Effector memory CD4-positive, alpha-beta T cell (primary cell): ENCODE measurements at regions not wholly inside any gene's neighbourhood (a gene's known extent, or its start where the extent isn't known, plus 50 kb on each side); places are given as distances from the start of the nearest gene placed in this dataset.

Experiments used
- DNase-seq, 3 donors: peaks; one replicate each; pipeline ENCODE4 v3.0.0-alpha.2; 2020
- H3K27ac ChIP-seq: 2 replicates; pipeline ENCODE4 v1.7.0; 2013; ENCODE audit warnings: mild to moderate bottlenecking, low read length, moderate library complexity; ENCODE audit not compliant: insufficient read depth, poor library complexity, severe bottlenecking
- H3K27me3 ChIP-seq: replicated peaks from 2 replicates; pipeline ENCODE4 v1.7.0; 2013; ENCODE audit warnings: mild to moderate bottlenecking, low read length; ENCODE audit not compliant: insufficient read depth, control insufficient read depth, poor library complexity, severe bottlenecking
- H3K36me3 ChIP-seq: 2 replicates; pipeline ENCODE4 v1.7.0; 2013; ENCODE audit warnings: mild to moderate bottlenecking, low read length, moderate library complexity; ENCODE audit not compliant: control insufficient read depth, insufficient read depth
- H3K4me1 ChIP-seq: 2 replicates; pipeline ENCODE4 v1.7.0; 2013; ENCODE audit warnings: low read length, mild to moderate bottlenecking; ENCODE audit not compliant: control insufficient read depth, insufficient read depth, poor library complexity, severe bottlenecking
- H3K4me3 ChIP-seq: 2 replicates; pipeline ENCODE4 v1.7.0; 2013; ENCODE audit warnings: low read length, low read depth, mild to moderate bottlenecking; ENCODE audit not compliant: insufficient read depth, poor library complexity, severe bottlenecking
- H3K9me3 ChIP-seq: 2 replicates; pipeline ENCODE4 v1.7.0; 2013; ENCODE audit warnings: mild to moderate bottlenecking, low read length, moderate library complexity; ENCODE audit not compliant: control insufficient read depth

DNA sequence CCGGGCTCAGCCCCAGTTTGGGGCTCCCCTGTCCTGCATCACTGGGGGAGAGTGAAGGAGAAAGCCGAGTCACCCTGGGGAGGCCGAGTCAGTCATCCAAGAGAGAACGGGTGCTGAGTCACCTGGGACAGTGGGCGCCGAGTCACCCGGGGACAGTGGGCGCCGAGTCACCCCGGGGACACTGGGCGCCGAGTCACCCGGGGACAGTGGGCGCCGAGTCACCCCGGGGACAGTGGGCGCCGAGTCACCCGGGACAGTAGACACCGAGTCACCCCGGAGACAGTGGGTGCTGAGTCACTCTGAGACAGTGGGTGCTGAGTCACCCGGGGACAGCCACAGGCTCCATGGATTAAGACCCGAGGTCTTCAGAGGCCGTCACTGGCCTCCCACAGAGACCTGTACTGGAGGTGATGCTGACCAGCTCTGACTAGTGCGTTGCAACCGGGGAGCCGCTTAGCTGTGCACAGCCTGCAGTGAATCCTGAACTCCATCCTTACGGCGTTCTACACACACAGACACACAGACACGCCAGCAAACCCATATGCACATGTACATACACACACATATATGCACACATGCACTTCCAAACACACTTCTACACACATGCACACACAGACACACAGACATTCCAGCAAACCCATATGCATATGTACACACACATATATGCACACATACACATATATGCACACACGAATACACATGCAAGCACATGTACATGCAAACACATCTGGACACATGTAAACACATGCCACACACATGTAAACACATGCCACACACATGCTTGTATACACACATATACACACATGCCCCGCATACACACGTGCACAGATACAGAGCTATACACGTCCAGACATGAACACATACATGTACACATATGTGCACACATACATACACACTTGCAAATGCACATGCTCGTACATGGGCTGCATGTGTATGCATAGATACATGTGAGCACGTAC lies 64.9 kb upstream of the GALNT9 start:
- no peaks in the 10 kb centered on the region for H3K9me3 ChIP-seq
- no peak for DNase-seq
- no peaks in the 10 kb centered on the region for H3K4me1 ChIP-seq
- no peak overlapping the region for H3K27ac ChIP-seq
- H3K36me3 ChIP-seq, result no peaks in the 10 kb centered on the region
- no peaks in the 10 kb centered on the region for H3K27me3 ChIP-seq
- H3K4me3 ChIP-seq, result no peak overlapping the region

DNA sequence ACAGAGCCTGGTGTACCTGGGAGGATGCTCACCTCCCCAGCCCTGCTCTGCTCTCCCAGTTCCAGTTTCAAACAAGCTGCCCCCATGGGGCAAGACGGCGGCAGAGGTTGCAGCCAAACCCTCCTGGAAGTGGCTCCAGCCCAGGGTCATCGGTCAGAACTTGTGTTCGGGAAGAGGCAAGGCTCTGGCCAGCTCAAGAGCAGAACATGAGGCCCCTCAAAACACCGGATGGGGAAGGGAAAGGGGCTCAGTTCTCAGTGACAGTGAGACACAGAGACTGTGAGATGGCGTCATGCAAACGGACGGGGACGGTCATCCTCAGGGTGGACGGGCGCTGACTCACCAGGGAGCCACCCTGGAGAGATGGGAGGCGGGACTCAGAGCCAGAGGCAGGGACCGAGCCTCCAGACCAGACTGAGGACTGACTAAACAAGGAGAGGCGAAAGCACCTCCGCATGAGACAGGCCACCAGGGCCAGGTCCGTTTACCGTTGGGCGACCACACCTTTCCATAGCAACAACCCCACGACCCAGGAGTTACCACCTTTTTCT lies 63.9 kb upstream of the GALNT9 start:
- DNase-seq, result no peak
- no peaks in the 10 kb centered on the region for H3K9me3 ChIP-seq
- no peaks in the 10 kb centered on the region for H3K36me3 ChIP-seq
- H3K4me1 ChIP-seq, result no peaks in the 10 kb centered on the region
- H3K27me3 ChIP-seq, result no peaks in the 10 kb centered on the region
- H3K4me3 ChIP-seq, result no peak overlapping the region
- H3K27ac ChIP-seq, result no peak overlapping the region

DNA sequence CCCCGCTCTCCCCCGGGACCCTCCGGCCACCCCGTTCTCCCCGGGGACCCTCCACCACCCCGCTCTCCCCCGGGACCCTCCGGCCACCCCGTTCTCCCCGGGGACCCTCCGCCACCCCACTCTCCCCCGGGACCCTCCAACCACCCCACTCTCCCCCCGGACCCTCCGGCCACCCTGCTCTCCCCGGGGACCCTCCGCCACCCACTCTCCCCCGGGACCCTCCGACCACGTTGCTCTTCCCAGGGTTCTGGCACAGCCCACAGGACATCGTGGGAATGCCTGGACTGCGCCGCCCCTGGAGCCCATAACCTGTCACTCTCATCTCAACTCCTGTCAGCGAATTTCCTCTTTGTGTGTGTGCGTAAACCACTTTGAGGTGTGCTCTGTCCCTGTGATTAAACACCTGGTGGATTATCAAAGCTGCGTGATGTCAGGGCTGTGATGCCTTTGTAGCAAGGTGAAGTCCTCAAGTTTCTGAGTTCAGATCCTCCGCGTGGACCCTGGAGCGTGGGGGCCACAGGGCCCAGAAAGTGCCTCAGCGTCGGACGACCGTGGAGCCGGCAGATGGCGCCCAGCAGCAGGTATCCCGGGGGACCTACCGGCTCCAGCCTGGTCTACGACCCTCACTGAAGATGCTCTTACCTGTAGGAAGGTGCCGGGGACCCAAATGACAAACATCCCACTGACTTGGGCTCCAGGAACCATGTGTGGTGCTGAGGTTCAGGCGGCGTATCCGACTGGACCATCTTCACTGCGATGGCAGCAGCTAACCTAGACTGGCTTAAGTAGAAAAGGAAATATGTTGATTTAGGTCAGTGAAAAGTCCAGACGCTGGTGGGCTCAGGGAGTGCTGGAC lies 63.2 kb upstream of the GALNT9 start:
- H3K9me3 ChIP-seq, result no peaks in the 10 kb centered on the region
- DNase-seq, result no peak
- H3K4me3 ChIP-seq, result no peak overlapping the region
- H3K36me3 ChIP-seq, result no peaks in the 10 kb centered on the region
- H3K27ac ChIP-seq, result no peak overlapping the region
- H3K4me1 ChIP-seq, result no peaks in the 10 kb centered on the region
- no peaks in the 10 kb centered on the region for H3K27me3 ChIP-seq

DNA sequence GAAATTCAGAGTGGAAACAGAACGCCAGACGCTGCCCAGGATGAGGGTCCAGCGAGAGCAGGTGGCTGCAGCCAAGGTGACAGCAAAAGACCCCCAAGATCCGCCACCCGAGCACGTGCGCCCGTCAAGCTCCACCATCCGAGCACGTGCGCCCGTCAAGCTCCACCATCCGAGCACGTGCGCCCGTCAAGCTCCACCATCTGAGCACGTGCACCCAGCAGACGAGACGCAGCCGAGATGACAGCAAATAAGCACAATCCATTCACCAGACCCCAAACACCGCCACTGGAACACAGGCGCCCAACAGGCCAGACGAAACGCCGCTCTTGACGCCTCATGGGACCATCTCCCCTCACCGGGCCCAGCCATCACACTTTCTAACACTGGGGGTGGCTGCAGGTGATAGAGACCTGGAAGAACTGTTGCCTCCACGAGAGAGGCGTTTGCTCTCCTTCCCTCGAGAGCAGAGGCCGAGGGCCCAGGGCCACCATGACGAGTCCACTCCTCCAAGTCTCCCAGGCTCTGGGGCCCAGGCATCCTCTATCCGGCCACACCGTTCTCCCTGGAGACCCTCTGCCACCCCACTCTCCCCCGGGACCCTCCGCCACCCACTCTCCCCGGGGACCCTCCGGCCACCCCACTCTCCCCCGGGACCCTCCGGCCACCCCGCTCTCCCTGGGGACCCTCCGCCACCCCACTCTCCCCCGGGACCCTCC lies 62.1 kb upstream of the GALNT9 start:
- Histone ChIP-seq H3K4me3 (no peak overlapping the region), H3K9me3 (no peaks in the 10 kb centered on the region), H3K27ac (no peak overlapping the region), H3K27me3 (peaks cover 7% of the 10 kb centered on the region), H3K4me1 (no peaks in the 10 kb centered on the region), H3K36me3 (no peaks in the 10 kb centered on the region)
- no peak for DNase-seq

DNA sequence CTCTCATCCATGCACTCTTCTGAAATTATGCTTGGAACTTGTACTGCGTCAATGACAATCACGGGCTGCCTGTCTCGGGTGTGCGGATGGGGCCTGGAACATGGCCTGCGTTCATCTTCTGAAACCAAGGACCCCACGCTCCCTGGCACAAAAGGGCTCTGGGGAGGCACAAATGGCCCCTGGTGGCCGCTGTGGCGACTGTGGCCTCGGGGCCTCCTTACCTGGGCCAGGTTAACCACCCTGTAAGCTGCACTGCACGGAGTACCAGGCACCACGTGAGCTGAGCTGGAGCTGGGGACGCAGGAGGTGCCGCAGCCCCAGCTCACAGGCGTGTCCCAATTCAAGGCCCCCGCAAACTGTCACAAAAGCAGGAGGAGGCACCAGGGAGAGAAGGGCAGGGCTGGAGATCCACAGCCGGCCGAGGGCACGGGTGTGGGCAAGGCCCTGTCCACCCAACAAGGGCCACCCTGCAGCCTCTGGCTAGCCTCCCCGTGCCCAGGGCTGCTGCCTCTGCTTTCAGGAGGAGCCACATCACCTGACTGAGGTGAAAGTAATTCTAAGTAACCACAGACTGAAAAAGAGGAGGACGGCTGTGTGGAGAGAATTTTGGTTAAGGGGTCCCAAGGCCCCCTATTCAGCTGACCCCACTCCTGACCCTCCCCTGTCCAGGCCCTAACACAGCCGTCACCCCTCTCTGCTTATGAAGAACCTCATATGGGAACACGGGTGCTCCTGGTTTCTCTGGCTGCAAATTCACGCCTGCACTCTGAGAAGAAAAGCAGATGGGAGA lies 61.1 kb upstream of the GALNT9 start:
- no peak for DNase-seq
- H3K27me3 ChIP-seq, result peaks cover 7% of the 10 kb centered on the region
- no peak overlapping the region for H3K27ac ChIP-seq
- H3K36me3 ChIP-seq, result no peaks in the 10 kb centered on the region
- no peak overlapping the region for H3K4me3 ChIP-seq
- H3K4me1 ChIP-seq, result no peaks in the 10 kb centered on the region
- H3K9me3 ChIP-seq, result no peaks in the 10 kb centered on the region

DNA sequence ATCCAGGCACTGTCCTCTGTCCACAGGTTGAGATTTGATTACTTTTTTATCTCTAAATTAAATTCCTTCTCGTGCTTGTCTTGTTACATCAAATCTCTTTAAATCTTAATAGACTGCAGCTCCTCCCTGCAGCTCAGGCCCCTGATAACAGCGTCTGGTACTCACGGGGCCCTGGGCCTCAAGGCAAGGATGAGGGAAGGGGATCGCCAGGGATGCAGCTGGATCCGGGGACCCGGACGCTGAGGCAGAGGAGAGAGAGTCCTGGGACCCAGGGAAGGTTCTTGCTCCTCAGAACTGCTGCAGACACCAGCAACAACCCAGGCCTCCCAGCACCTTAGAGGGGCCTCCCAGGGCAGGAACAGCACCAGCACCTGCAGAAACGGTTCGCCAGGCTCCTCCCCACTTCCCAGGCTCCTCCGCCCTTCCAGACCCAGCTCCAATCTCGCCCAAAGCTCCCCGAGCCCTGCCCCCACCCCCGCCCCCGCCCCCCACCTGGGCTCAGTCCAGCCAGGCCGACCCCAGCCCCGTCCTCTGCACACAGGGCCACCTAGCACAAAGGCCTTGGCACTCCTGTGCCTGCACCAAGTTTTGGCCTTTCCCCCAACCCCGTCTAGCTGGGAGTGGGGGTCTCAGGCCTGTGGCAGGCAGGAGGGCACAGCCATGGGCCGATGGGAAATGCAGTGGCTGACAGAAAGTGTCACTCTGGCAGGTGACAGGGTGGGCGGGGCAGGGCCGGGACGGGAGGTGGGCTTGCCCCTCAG lies 60.3 kb upstream of the GALNT9 start:
- H3K36me3 ChIP-seq, result no peaks in the 10 kb centered on the region
- H3K4me1 ChIP-seq, result no peaks in the 10 kb centered on the region
- no peak for DNase-seq
- H3K4me3 ChIP-seq, result no peak overlapping the region
- H3K27me3 ChIP-seq, result peaks cover 7% of the 10 kb centered on the region
- H3K9me3 ChIP-seq, result no peaks in the 10 kb centered on the region
- no peak overlapping the region for H3K27ac ChIP-seq

DNA sequence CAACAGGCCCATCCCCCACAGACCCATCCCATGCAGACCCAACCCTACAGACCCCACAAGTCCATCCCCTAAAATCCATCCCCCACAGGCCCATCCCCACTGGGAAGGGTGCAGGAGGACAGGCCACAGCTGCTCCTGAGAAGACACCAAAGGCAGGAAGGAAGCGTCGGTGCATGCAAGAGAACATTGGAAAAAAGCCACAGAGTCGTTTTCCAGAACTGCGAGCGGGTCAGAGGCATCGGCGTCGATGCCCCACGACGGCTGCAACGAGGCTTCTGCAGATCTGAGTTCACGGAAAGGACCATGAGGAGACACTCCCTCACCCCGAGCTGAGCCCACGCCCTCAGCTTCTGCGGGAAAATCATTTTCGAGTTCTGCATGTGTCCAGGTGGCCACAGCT lies 59.6 kb upstream of the GALNT9 start:
- Histone ChIP-seq H3K36me3 (no peaks in the 10 kb centered on the region), H3K4me1 (no peaks in the 10 kb centered on the region), H3K4me3 (no peak overlapping the region), H3K9me3 (no peaks in the 10 kb centered on the region), H3K27me3 (peaks cover 7% of the 10 kb centered on the region), H3K27ac (no peak overlapping the region)
- no peak for DNase-seq

DNA sequence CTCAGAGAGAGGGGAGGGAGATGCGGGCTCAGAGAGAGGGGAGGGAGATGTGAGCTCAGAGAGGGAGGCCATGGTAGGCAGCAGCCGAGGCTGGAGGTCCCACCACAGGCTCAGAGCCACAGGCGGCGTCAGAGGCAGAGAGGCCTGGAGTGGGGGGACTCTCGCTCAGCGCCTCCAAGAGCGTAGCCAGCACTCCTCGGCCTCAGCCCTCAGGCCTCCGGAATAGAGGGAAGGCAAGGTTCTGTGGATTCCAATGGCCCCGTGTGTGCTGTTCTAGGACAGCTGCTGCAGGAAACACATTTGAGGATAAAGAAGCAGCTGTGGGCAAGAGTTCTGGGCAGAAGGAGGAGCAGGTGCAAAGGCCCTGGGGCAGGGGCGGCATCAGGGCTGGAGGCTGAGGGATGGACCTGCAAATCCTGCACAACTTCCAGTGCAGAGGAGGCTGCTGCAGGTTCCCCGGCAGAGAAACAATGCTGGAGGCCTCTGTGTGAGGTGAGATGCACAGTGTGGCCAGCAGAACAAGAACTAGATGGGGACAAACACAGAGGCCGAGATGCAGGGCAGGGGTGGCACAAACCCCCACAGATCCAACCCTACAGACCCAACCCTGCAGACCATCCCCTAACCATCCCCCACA lies 59.1 kb upstream of the GALNT9 start:
- no peak overlapping the region for H3K27ac ChIP-seq
- H3K4me1 ChIP-seq, result no peaks in the 10 kb centered on the region
- H3K9me3 ChIP-seq, result no peaks in the 10 kb centered on the region
- DNase-seq, result no peak
- H3K27me3 ChIP-seq, result peaks cover 7% of the 10 kb centered on the region
- no peaks in the 10 kb centered on the region for H3K36me3 ChIP-seq
- H3K4me3 ChIP-seq, result no peak overlapping the region
